HEK293 (cell line): ENCODE measurements at regions not wholly inside any gene's neighbourhood (a gene's known extent, or its start where the extent isn't known, plus 50 kb on each side); places are given as distances from the start of the nearest gene placed in this dataset.

Experiments
- CTCF ChIA-PET: fragments of 350-600 bp; formaldehyde crosslinking; extraction: SDS; loops from one replicate; lab custom pipeline; 2021; ENCODE audit warnings: antibody characterized with exemption; lab: Yijun Ruan, JAX
- POLR2A ChIA-PET: fragments of 300-600 bp; formaldehyde crosslinking; extraction: SDS; loops from one replicate; lab custom pipeline; 2020; ENCODE audit warnings: antibody characterized with exemption, inconsistent platforms; lab: Yijun Ruan, JAX
- H3K27ac ChIP-seq: fragments of 200-500 bp; sonication (Bioruptor generic); 2 replicates; pipeline ENCODE4 v1.5.1; 2014; ENCODE audit warnings: low read depth, low read length, control low read depth, inconsistent platforms; ENCODE audit errors: extremely low read depth
- H3K36me3 ChIP-seq, 2 experiments: fragments of 200-500 bp in 1 of 2; sonication (Bioruptor generic) in 1 of 2; 1 replicate in 1 of 2; 2 replicates in 1 of 2; pipeline ENCODE4 v1.5.1; 2014 to 2017; ENCODE audit warnings: inconsistent platforms in 2 of 2, low read length in 2 of 2; ENCODE audit not compliant: control insufficient read depth in 2 of 2, insufficient read depth in 1 of 2
- H3K4me1 ChIP-seq: fragments of 200-500 bp; sonication (Bioruptor generic); 2 replicates; pipeline ENCODE4 v1.5.1; 2014; ENCODE audit warnings: mild to moderate bottlenecking, low read length, inconsistent platforms; ENCODE audit not compliant: control insufficient read depth, insufficient read depth
- H3K4me3 ChIP-seq: 2 replicates; pipeline ENCODE4 v1.5.1; 2011; ENCODE audit warnings: low read depth, mild to moderate bottlenecking, control low read depth, low read length, moderate library complexity
- H3K9me3 ChIP-seq: fragments of 200-500 bp; sonication (Bioruptor generic); 2 replicates; pipeline ENCODE4 v1.5.1; 2014; ENCODE audit warnings: low read depth, low read length, inconsistent platforms; ENCODE audit not compliant: control insufficient read depth, insufficient read depth
- CTCF ChIP-seq: fragments of 450-650 bp; formaldehyde crosslinking; IDR thresholded peaks from 2 replicates; pipeline ENCODE4 v1.5.1; 2016; ENCODE audit warnings: missing biosample characterization, missing genetic modification characterization
- GLI4 ChIP-seq: fragments of 450-650 bp; formaldehyde crosslinking; IDR thresholded peaks from 2 replicates; pipeline ENCODE4 v1.5.1; 2016; ENCODE audit warnings: missing biosample characterization, missing genetic modification characterization
- IKZF3 ChIP-seq: fragments of 450-650 bp; IDR thresholded peaks from 2 replicates; pipeline ENCODE4 v1.5.0; 2018; ENCODE audit warnings: missing biosample characterization, mild to moderate bottlenecking, missing genetic modification characterization, moderate library complexity
- KLF7 ChIP-seq: fragments of 450-650 bp; formaldehyde crosslinking; IDR thresholded peaks from 2 replicates; pipeline ENCODE4 v1.5.1; 2016; ENCODE audit warnings: missing biosample characterization, missing genetic modification characterization, borderline replicate concordance
- SCRT2 ChIP-seq: fragments of 450-650 bp; formaldehyde crosslinking; IDR thresholded peaks from 2 replicates; pipeline ENCODE4 v1.5.1; 2016; ENCODE audit warnings: missing biosample characterization, missing genetic modification characterization
- ZFP3 ChIP-seq: fragments of 450-650 bp; formaldehyde crosslinking; IDR thresholded peaks from 2 replicates; pipeline ENCODE4 v1.5.1; 2016; ENCODE audit warnings: low read depth, missing biosample characterization, missing genetic modification characterization
- ZFP41 ChIP-seq: fragments of 450-650 bp; formaldehyde crosslinking; IDR thresholded peaks from 2 replicates; pipeline ENCODE4 v1.5.1; 2016; ENCODE audit warnings: missing biosample characterization, missing genetic modification characterization, borderline replicate concordance
- ZNF121 ChIP-seq: fragments of 450-650 bp; formaldehyde crosslinking; IDR thresholded peaks from 2 replicates; pipeline ENCODE4 v1.5.1; 2016; ENCODE audit warnings: missing biosample characterization, missing genetic modification characterization
- ZNF133 ChIP-seq: fragments of 450-650 bp; formaldehyde crosslinking; IDR thresholded peaks from 2 replicates; pipeline ENCODE4 v1.5.1; 2016; ENCODE audit warnings: missing biosample characterization, missing genetic modification characterization
- ZNF23 ChIP-seq: fragments of 450-650 bp; formaldehyde crosslinking; IDR thresholded peaks from 2 replicates; pipeline ENCODE4 v1.5.1; 2016; ENCODE audit warnings: missing biosample characterization, missing genetic modification characterization, borderline replicate concordance
- ZNF37A ChIP-seq: fragments of 450-650 bp; IDR thresholded peaks from 2 replicates; pipeline ENCODE4 v1.5.1; 2018; ENCODE audit warnings: missing biosample characterization, missing genetic modification characterization
- ZNF398 ChIP-seq: fragments of 450-650 bp; formaldehyde crosslinking; IDR thresholded peaks from 2 replicates; pipeline ENCODE4 v1.5.1; 2017; ENCODE audit warnings: missing biosample characterization, missing genetic modification characterization
- ZNF433 ChIP-seq: fragments of 450-650 bp; formaldehyde crosslinking; IDR thresholded peaks from 2 replicates; pipeline ENCODE4 v1.5.1; 2016; ENCODE audit warnings: missing biosample characterization, missing genetic modification characterization, low read depth
- ZNF560 ChIP-seq: fragments of 450-650 bp; formaldehyde crosslinking; IDR thresholded peaks from 2 replicates; pipeline ENCODE4 v1.5.1; 2017; ENCODE audit warnings: missing biosample characterization, missing genetic modification characterization, borderline replicate concordance
- ZNF561 ChIP-seq: fragments of 450-650 bp; IDR thresholded peaks from 2 replicates; pipeline ENCODE4 v1.5.1; 2018; ENCODE audit warnings: missing biosample characterization, missing genetic modification characterization, borderline replicate concordance
- ZNF571 ChIP-seq: fragments of 450-650 bp; formaldehyde crosslinking; IDR thresholded peaks from 2 replicates; pipeline ENCODE4 v1.5.0; 2017; ENCODE audit warnings: missing biosample characterization, missing genetic modification characterization
- ZNF639 ChIP-seq: fragments of 450-650 bp; formaldehyde crosslinking; IDR thresholded peaks from 2 replicates; pipeline ENCODE4 v1.5.1; 2016; ENCODE audit warnings: missing biosample characterization, missing genetic modification characterization
- ZNF654 ChIP-seq: fragments of 450-650 bp; formaldehyde crosslinking; IDR thresholded peaks from 2 replicates; pipeline ENCODE4 v1.5.1; 2016; ENCODE audit warnings: low read depth, missing biosample characterization, missing genetic modification characterization

- TF ChIP-seq ZNF639 (tag by site-specific recombination) = no peak
- no peak for TF ChIP-seq ZFP3 (tag by site-specific recombination)
- no peak for TF ChIP-seq ZNF433
- no peak for TF ChIP-seq KLF7 (tag by site-specific recombination)
- TF ChIP-seq, all 188 proteins: peak for 0
Measured at GRCh38 chr18:24593401-24593800, 133.0 kb downstream of the HRH4 start (continued).

GRCh38 chr18:24593886-24594285 lies 133.4 kb downstream of the HRH4 start:
- no peaks in the 10 kb centered on the region for H3K4me1 ChIP-seq
- H3K4me3 ChIP-seq = no peak overlapping the region
- H3K36me3 ChIP-seq = no peaks in the 10 kb centered on the region
- no peaks in the 10 kb centered on the region for H3K9me3 ChIP-seq
- ChIA-PET POLR2A (no interaction called here), CTCF (interaction anchor here (0.5 to 0.8 kb wide), 7 partner anchors 11 to 1303 kb away, joined by 3 to 5 read pairs (median 3); no protein-coding TSS in a partner anchor)
- no peak overlapping the region for H3K27ac ChIP-seq
- TF ChIP-seq ZNF37A (tag by site-specific recombination) (no peak), ZNF121 (tag by site-specific recombination) (no peak), ZNF398 (tag by site-specific recombination) (no peak), SCRT2 (tag by site-specific recombination) (no peak), ZNF23 (no peak), ZFP41 (tag by site-specific recombination) (no peak)

GRCh38 chr18:24595561-24596031 lies 135.2 kb downstream of the HRH4 start:
- Histone ChIP-seq H3K4me1 (no peaks in the 10 kb centered on the region), H3K36me3 (no peaks in the 10 kb centered on the region)
- TF ChIP-seq ZNF561 (no peak), ZNF571 (tag by site-specific recombination) (no peak), ZNF133 (no peak), GLI4 (tag by site-specific recombination) (no peak)
- TF ChIP-seq, all 188 proteins: peak for 0
- Histone ChIP-seq H3K27ac (no peak overlapping the region), H3K9me3 (no peaks in the 10 kb centered on the region), H3K4me3 (no peak overlapping the region)
- ChIA-PET POLR2A (interaction anchor here (0.6 kb wide), 1 partner anchor 270 kb away, joined by 5 read pairs; no protein-coding TSS in a partner anchor), CTCF (interaction anchor here (0.5 to 9.1 kb wide), 3 partner anchors 106 to 131 kb away, joined by 3 to 92 read pairs (median 3); no protein-coding TSS in a partner anchor)

GRCh38 chr18:24600076-24600654 lies 139.7 kb downstream of the HRH4 start:
- TF ChIP-seq ZNF654 (tag by site-specific recombination) = peak; percentile 76
- TF ChIP-seq IKZF3 = peak; percentile 50; the same call in 1 of the 2 replicates
- peak; percentile 21; the same call in 1 of the 2 replicates for TF ChIP-seq CTCF (tag by site-specific recombination)
- TF ChIP-seq ZNF560 (tag by site-specific recombination) = no peak
- Histone ChIP-seq H3K27ac (no peak overlapping the region), H3K4me3 (no peak overlapping the region), H3K36me3 (no peaks in the 10 kb centered on the region), H3K9me3 (no peaks in the 10 kb centered on the region), H3K4me1 (no peaks in the 10 kb centered on the region)
- ChIA-PET CTCF (interaction anchor here (0.7 to 9.1 kb wide), 26 partner anchors 10 to 606 kb away, joined by 3 to 92 read pairs (median 4); no protein-coding TSS in a partner anchor), POLR2A (no interaction called here)
